OCI-LY1 (cell line): ENCODE measurements at regions not wholly inside any gene's neighbourhood (a gene's known extent, or its start where the extent isn't known, plus 50 kb on each side); places are given as distances from the start of the nearest gene placed in this dataset.

Experiments used
- H2AFZ ChIP-seq: fragments of 200-600 bp; sonication (generic), shearing (Covaris generic); 2 replicates; pipeline ENCODE4 v1.6.0; 2014; ENCODE audit warnings: antibody characterized with exemption, mild to moderate bottlenecking, low read length
- H3F3A ChIP-seq: fragments of 200-600 bp; sonication (generic), shearing (Covaris generic); 2 replicates; pipeline ENCODE4 v1.6.0; 2014; ENCODE audit warnings: mild to moderate bottlenecking, antibody characterized with exemption, low read length, moderate library complexity; ENCODE audit not compliant: insufficient read depth
- H3K27ac ChIP-seq: fragments of 200-600 bp; sonication (generic); 2 replicates; pipeline ENCODE4 v1.5.1; 2014; ENCODE audit warnings: low read length, mixed run types, mild to moderate bottlenecking, low read depth; ENCODE audit not compliant: poor library complexity, severe bottlenecking
- H3K27me3 ChIP-seq: fragments of 200-600 bp; sonication (generic); 2 replicates; pipeline ENCODE4 v1.6.0; 2014; ENCODE audit warnings: antibody characterized with exemption, mild to moderate bottlenecking, low read length, moderate library complexity; ENCODE audit not compliant: insufficient read depth
- H3K36me3 ChIP-seq: fragments of 200-600 bp; sonication (generic); 2 replicates; pipeline ENCODE4 v1.6.1; 2014; ENCODE audit warnings: mild to moderate bottlenecking, antibody characterized with exemption, low read length, moderate library complexity, mixed read lengths; ENCODE audit not compliant: insufficient read depth
- H3K4me1 ChIP-seq: fragments of 200-600 bp; sonication (generic); 2 replicates; pipeline ENCODE4 v1.5.1; 2014; ENCODE audit warnings: mild to moderate bottlenecking, low read length, moderate library complexity; ENCODE audit not compliant: insufficient read depth, severe bottlenecking
- H3K4me2 ChIP-seq: fragments of 200-600 bp; sonication (generic), shearing (Covaris generic); 2 replicates; pipeline ENCODE4 v1.6.1; 2014; ENCODE audit warnings: low read length
- H3K4me3 ChIP-seq: fragments of 200-600 bp; sonication (generic); 2 replicates; pipeline ENCODE4 v1.5.1; 2014; ENCODE audit warnings: low read length, low read depth, mild to moderate bottlenecking, mixed read lengths; ENCODE audit not compliant: poor library complexity, severe bottlenecking
- H3K79me2 ChIP-seq: fragments of 200-600 bp; shearing (Covaris generic); 2 replicates; pipeline ENCODE4 v1.6.1; 2016; ENCODE audit warnings: mixed run types, low read length, mixed read lengths; ENCODE audit not compliant: insufficient read depth
- H3K9ac ChIP-seq: fragments of 200-600 bp; sonication (generic), shearing (Covaris generic); 2 replicates; pipeline ENCODE4 v1.6.1; 2014; ENCODE audit warnings: mild to moderate bottlenecking, low read length, mixed read lengths
- H3K9me2 ChIP-seq: fragments of 200-600 bp; sonication (generic), shearing (Covaris generic); 2 replicates; pipeline ENCODE4 v1.6.1; 2014; ENCODE audit warnings: low read depth, mild to moderate bottlenecking, low read length, mixed read lengths
- H3K9me3 ChIP-seq: fragments of 200-600 bp; shearing (Covaris generic); 2 replicates; pipeline ENCODE4 v1.6.1; 2014; ENCODE audit warnings: low read length, mixed read lengths
- H4K20me1 ChIP-seq: fragments of 200-600 bp; sonication (generic), shearing (Covaris generic); 2 replicates; pipeline ENCODE4 v1.6.0; 2016; ENCODE audit warnings: mild to moderate bottlenecking, low read length; ENCODE audit not compliant: insufficient read depth
- EZH2 ChIP-seq: fragments of 200-600 bp; sonication (generic), shearing (Covaris generic); IDR thresholded peaks from 2 replicates; pipeline ENCODE4 v1.8.0; 2017; ENCODE audit warnings: borderline replicate concordance, mixed run types, mild to moderate bottlenecking, antibody characterized with exemption, low read length, moderate library complexity, mixed read lengths
- TF ChIP-seq, protein P1 (sequence below): fragments of 200-600 bp; sonication (generic), shearing (Covaris generic); IDR thresholded peaks from 2 replicates; pipeline ENCODE4 v1.5.1; 2017; ENCODE audit warnings: mild to moderate bottlenecking, antibody characterized with exemption, low read length, moderate library complexity, mixed read lengths

DNA sequence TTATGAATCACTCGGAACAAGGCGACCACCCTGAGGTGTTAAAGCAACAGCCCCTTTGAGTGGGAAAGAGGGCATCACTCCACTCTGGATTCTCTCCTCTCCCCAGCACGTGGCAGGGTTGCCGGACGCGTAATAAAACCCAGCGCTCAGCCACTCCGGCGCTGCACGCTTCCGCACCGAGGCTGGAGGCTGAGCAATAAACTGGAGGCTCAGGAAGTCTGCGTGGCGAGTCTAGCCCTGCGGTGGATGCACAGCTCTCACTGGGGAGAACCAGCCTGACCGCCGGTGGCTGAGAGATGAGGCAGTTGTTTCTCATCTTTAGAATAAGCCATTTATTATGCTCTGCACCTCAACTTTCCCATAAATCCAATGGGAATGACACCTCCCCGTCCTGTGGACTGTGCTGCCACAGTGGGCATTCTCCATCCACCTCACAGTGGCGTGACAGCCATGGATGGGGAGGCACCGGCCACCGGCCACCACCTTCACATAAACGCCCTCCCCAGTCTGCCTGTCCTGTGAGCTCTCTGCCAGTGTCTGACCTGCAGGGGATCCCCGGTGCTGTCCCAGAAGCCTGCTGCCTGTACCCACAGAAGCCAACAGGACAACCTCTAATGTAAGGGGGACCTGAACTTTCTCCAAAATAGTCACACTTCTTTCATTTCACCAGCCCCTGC lies 64.2 kb upstream of the GGTLC1 start:
- Histone ChIP-seq H3K4me2 (no peak overlapping the region), H3F3A (no peaks in the 10 kb centered on the region), H4K20me1 (no peaks in the 10 kb centered on the region), H2AFZ (no peak overlapping the region), H3K36me3 (no peaks in the 10 kb centered on the region), H3K9me2 (no peaks in the 10 kb centered on the region), H3K79me2 (no peaks in the 10 kb centered on the region), H3K4me3 (no peak overlapping the region), H3K27me3 (no peaks in the 10 kb centered on the region), H3K4me1 (no peaks in the 10 kb centered on the region), H3K27ac (no peak overlapping the region), H3K9me3 (no peaks in the 10 kb centered on the region), H3K9ac (no peak overlapping the region)
- TF ChIP-seq, protein P1, sequence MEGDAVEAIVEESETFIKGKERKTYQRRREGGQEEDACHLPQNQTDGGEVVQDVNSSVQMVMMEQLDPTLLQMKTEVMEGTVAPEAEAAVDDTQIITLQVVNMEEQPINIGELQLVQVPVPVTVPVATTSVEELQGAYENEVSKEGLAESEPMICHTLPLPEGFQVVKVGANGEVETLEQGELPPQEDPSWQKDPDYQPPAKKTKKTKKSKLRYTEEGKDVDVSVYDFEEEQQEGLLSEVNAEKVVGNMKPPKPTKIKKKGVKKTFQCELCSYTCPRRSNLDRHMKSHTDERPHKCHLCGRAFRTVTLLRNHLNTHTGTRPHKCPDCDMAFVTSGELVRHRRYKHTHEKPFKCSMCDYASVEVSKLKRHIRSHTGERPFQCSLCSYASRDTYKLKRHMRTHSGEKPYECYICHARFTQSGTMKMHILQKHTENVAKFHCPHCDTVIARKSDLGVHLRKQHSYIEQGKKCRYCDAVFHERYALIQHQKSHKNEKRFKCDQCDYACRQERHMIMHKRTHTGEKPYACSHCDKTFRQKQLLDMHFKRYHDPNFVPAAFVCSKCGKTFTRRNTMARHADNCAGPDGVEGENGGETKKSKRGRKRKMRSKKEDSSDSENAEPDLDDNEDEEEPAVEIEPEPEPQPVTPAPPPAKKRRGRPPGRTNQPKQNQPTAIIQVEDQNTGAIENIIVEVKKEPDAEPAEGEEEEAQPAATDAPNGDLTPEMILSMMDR: no peak
- no peak for TF ChIP-seq EZH2

DNA sequence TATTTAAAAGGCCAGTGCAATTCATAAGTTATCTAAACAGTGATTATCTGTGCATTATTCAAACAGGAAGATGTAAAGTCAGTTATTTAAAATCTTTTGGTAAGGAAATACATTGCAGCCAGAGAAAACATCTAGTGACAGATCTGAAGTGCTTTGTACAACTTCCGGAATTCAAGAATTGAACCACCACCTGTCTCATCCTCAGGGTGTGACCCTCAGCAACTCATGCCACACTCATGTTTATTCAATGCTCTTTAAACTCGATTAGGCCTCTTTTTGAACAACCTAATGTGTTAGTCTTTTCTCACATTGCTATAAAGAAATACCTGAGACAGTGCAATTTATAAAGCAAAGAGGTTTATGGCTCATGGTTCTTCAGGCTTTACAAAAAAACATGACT lies 62.6 kb upstream of the GGTLC1 start:
- Histone ChIP-seq H3K9me3 (no peaks in the 10 kb centered on the region), H3K27me3 (no peaks in the 10 kb centered on the region)
- no peak for TF ChIP-seq EZH2
- TF ChIP-seq, protein P1: no peak

DNA sequence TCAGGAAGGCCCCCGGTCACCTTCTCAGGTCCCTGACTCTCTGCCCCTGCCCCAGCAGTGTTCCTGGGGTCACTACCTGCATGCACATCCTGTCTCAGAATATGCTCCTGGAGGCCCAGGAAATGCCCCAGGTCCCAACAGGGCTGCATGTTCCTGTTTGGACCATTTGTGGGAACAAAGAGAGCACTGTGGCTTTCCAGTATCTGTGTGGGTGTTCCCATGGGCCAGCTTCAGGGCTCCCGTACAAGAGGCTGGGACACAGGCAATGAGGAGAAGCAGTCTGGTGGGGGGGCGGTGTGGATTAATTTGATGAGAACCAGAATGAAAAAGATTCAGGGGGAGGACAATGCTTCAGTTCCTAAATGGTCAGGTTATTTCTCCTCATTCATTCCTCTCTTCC lies 61.5 kb upstream of the GGTLC1 start:
- Histone ChIP-seq H4K20me1 (no peaks in the 10 kb centered on the region), H3K4me1 (no peaks in the 10 kb centered on the region), H3K9me3 (no peaks in the 10 kb centered on the region), H3K36me3 (no peaks in the 10 kb centered on the region), H3K4me3 (no peak overlapping the region), H3K27me3 (no peaks in the 10 kb centered on the region), H3F3A (no peaks in the 10 kb centered on the region), H3K4me2 (no peak overlapping the region), H3K9ac (no peak overlapping the region), H3K27ac (no peak overlapping the region), H3K79me2 (no peaks in the 10 kb centered on the region), H2AFZ (no peak overlapping the region), H3K9me2 (no peaks in the 10 kb centered on the region)
- TF ChIP-seq, protein P1: no peak
- TF ChIP-seq EZH2: no peak

More for the DNA sequence above, 62.6 kb upstream of the GGTLC1 start:
- Histone ChIP-seq H3K9ac (no peak overlapping the region), H2AFZ (no peak overlapping the region), H3K4me2 (no peak overlapping the region), H3K4me1 (no peaks in the 10 kb centered on the region), H3K9me2 (no peaks in the 10 kb centered on the region), H3K4me3 (no peak overlapping the region), H3K79me2 (no peaks in the 10 kb centered on the region), H3K27ac (no peak overlapping the region), H4K20me1 (no peaks in the 10 kb centered on the region), H3K36me3 (no peaks in the 10 kb centered on the region), H3F3A (no peaks in the 10 kb centered on the region)
